Breast epithelium (tissue), 4 donors: ENCODE measurements at regions not wholly inside any gene's neighbourhood (a gene's known extent, or its start where the extent isn't known, plus 50 kb on each side); places are given as distances from the start of the nearest gene placed in this dataset.

ENCODE experiments used
- DNase-seq, 2 donors: peaks; one replicate each; pipeline ENCODE4 v3.0.0-alpha.2; 2019; ENCODE audit warnings: low spot score in 2 of 2
- H3K27ac ChIP-seq, 2 donors: fragments of 200-600 bp; sonication (generic) in 1 of 2; one replicate each; pipeline ENCODE4 v1.5.1; 2016 to 2019; ENCODE audit warnings: mild to moderate bottlenecking in 1 of 2
- H3K27me3 ChIP-seq, 2 donors: fragments of 200-600 bp; sonication (generic) in 1 of 2; one replicate each; pipeline versions ENCODE4 v1.5.1 to v1.6.0; 2017 to 2019; ENCODE audit warnings: control low read depth in 1 of 2, mild to moderate bottlenecking in 1 of 2
- H3K36me3 ChIP-seq: fragments of 200-600 bp; one replicate; pipeline ENCODE4 v1.5.1; 2019
- H3K4me1 ChIP-seq, 2 donors: fragments of 200-600 bp; sonication (generic); one replicate each; pipeline ENCODE4 v1.5.1; 2016 to 2019; ENCODE audit warnings: control low read depth in 1 of 2
- H3K4me3 ChIP-seq, 3 donors: fragments of 200-600 bp; sonication (generic); 1 replicate in 2 of 3; 2 replicates in 1 of 3; pipeline ENCODE4 v1.5.1; 2016 to 2019; ENCODE audit warnings: mild to moderate bottlenecking in 3 of 3, moderate library complexity in 2 of 3
- H3K9me3 ChIP-seq, 2 donors: fragments of 200-600 bp; sonication (generic) in 1 of 2; one replicate each; pipeline ENCODE4 v1.5.1; 2016 to 2019; ENCODE audit warnings: control low read depth in 1 of 2
- CTCF ChIP-seq, 3 donors: fragments of 450-650 bp; IDR thresholded peaks; one replicate each; pipeline ENCODE4 v1.5.1; 2016 to 2017; ENCODE audit warnings: antibody characterized with exemption in 3 of 3, mild to moderate bottlenecking in 3 of 3, moderate library complexity in 3 of 3
- POLR2A ChIP-seq: fragments of 450-650 bp; IDR thresholded peaks from one replicate; pipeline ENCODE4 v1.6.1; 2016; ENCODE audit warnings: antibody characterized with exemption, mild to moderate bottlenecking, moderate library complexity
- POLR2AphosphoS5 ChIP-seq, 3 donors: sonication (generic); formaldehyde crosslinking; IDR thresholded peaks; one replicate each; pipeline ENCODE4 v1.6.1; 2017; ENCODE audit warnings: antibody characterized with exemption in 3 of 3
- intact Hi-C: fragments of 100-400 bp; cut with DNase I; formaldehyde crosslinking; loops from one replicate; pipeline ENCODE4 v1.15.1; 2023; ENCODE audit warnings: low total_unique reads

- TF ChIP-seq POLR2A (no peak), CTCF (IDR thresholded peaks at IDR 0.05) (no peak), POLR2AphosphoS5 (IDR thresholded peaks at IDR 0.05) (no peak)
- H3K4me3 ChIP-seq, result no peak overlapping the region
- no peaks in the 10 kb centered on the region for H3K4me1 ChIP-seq
- H3K36me3 ChIP-seq, result no peaks in the 10 kb centered on the region
- no peaks in the 10 kb centered on the region for H3K9me3 ChIP-seq
- no peak for DNase-seq
- intact Hi-C loops, result no loop called here
- no peak overlapping the region for H3K27ac ChIP-seq
- no peaks in the 10 kb centered on the region for H3K27me3 ChIP-seq
Measured at GRCh38 chr11:47914743-47915142, 65.6 kb upstream of the PTPRJ start.

GRCh38 chr11:47913529-47914244, 65.5 kb upstream of the NUP160 start:
- intact Hi-C loops, result no loop called here
- Histone ChIP-seq H3K4me3 (no peak overlapping the region), H3K27me3 (no peaks in the 10 kb centered on the region), H3K27ac (no peak overlapping the region), H3K9me3 (no peaks in the 10 kb centered on the region), H3K36me3 (no peaks in the 10 kb centered on the region), H3K4me1 (no peaks in the 10 kb centered on the region)
- TF ChIP-seq POLR2AphosphoS5 (IDR thresholded peaks at IDR 0.05), result no peak
- TF ChIP-seq POLR2A, result no peak
- no peak for TF ChIP-seq CTCF (IDR thresholded peaks at IDR 0.05)
- no peak for DNase-seq

GRCh38 chr11:47912843-47913437, 64.8 kb upstream of the NUP160 start:
- TF ChIP-seq POLR2AphosphoS5 (IDR thresholded peaks at IDR 0.05) (no peak), POLR2A (no peak), CTCF (IDR thresholded peaks at IDR 0.05) (no peak)
- DNase-seq, result no peak
- intact Hi-C loops, result no loop called here
- no peak overlapping the region for H3K27ac ChIP-seq
- H3K4me1 ChIP-seq, result no peaks in the 10 kb centered on the region
- no peaks in the 10 kb centered on the region for H3K9me3 ChIP-seq
- H3K4me3 ChIP-seq, result no peak overlapping the region
- H3K27me3 ChIP-seq, result no peaks in the 10 kb centered on the region
- H3K36me3 ChIP-seq, result no peaks in the 10 kb centered on the region

- DNase-seq, result no peak
- intact Hi-C loops, result no loop called here
- H3K4me3 ChIP-seq, result no peak overlapping the region
Measured at GRCh38 chr11:47911149-47911548, 63.0 kb upstream of the NUP160 start.

More at GRCh38 chr11:47911149-47911548, 63.0 kb upstream of the NUP160 start:
- TF ChIP-seq POLR2A, result no peak
- no peak for TF ChIP-seq CTCF (IDR thresholded peaks at IDR 0.05)
- no peak for TF ChIP-seq POLR2AphosphoS5 (IDR thresholded peaks at IDR 0.05)
- Histone ChIP-seq H3K9me3 (no peaks in the 10 kb centered on the region), H3K27me3 (no peaks in the 10 kb centered on the region), H3K27ac (no peak overlapping the region), H3K36me3 (no peaks in the 10 kb centered on the region), H3K4me1 (no peaks in the 10 kb centered on the region)
